ENCODE measurements at regions not wholly inside any gene's neighbourhood (a gene's known extent, or its start where the extent isn't known, plus 50 kb on each side); places are given as distances from the start of the nearest gene placed in this dataset.

DNA sequence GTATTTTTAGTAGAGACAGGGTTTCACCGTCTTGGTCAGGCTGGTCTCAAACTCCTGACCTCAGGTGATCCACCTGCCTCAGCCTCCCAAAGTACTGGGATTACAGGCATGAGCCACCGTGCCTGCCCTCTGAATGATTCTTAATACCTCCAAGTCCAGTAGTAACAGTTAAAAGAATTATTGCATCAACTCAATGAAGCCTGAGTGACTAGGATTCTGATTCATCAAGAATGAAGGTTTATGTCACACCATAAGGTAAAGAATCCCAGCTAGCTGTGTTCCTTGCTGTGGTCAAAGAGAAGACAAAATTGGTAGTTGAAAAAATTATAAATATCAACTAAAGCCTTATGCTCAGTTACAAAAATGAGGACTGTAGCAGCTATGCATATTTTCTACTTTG, 81.2 kb upstream of the ABCC4 start:
- TF ChIP-seq, protein P1, sequence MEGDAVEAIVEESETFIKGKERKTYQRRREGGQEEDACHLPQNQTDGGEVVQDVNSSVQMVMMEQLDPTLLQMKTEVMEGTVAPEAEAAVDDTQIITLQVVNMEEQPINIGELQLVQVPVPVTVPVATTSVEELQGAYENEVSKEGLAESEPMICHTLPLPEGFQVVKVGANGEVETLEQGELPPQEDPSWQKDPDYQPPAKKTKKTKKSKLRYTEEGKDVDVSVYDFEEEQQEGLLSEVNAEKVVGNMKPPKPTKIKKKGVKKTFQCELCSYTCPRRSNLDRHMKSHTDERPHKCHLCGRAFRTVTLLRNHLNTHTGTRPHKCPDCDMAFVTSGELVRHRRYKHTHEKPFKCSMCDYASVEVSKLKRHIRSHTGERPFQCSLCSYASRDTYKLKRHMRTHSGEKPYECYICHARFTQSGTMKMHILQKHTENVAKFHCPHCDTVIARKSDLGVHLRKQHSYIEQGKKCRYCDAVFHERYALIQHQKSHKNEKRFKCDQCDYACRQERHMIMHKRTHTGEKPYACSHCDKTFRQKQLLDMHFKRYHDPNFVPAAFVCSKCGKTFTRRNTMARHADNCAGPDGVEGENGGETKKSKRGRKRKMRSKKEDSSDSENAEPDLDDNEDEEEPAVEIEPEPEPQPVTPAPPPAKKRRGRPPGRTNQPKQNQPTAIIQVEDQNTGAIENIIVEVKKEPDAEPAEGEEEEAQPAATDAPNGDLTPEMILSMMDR (IDR thresholded peaks at IDR 0.05): no peak
- no peak for DNase-seq
- H3K4me1 ChIP-seq: peaks cover 3 to 19% (median 8%) of the 10 kb centered on the region in 9 donors
- ATAC-seq: no peak
- H3K36me3 ChIP-seq: no peaks in the 10 kb centered on the region
- H3K27ac ChIP-seq: no peak overlapping the region
- 88 to 90% methylated on average over 2 of the region's 2 CpGs for WGBS, 2 donors
- peaks cover 0 to 7% (median 0%) of the 10 kb centered on the region in 7 donors for H3K27me3 ChIP-seq
- H3K9me3 ChIP-seq: no peaks in the 10 kb centered on the region
- intact Hi-C loops (cut with DNase I): loop anchor here in 5 of 10 donors (5.0 kb wide), 3 partner anchors 80 to 190 kb away; partner anchors contain the start of gene ABCC4 (in 1 of the 5)
- no peak overlapping the region for H3K4me3 ChIP-seq

DNA sequence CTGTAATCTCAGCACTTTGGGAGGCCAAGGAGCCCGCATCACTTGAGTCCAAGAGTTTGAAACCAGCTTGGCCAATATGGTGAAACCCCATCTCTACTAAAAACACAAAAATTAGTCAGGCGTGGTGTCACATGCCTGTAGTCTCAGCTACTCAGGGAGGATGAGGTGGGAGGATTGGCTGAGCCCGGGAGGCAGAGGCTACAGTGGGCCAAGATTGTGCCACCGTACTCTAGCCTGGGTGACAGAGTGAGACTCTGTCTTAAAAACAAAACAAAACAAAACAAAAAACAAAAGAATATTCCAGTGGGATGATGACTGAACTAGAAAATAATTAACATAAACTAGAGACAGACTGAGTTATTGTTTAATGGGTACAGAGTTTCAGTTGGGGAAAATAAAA, 81.7 kb upstream of the ABCC4 start:
- no peak overlapping the region for H3K27ac ChIP-seq
- no peak overlapping the region for H3K4me3 ChIP-seq
- H3K36me3 ChIP-seq: no peaks in the 10 kb centered on the region
- TF ChIP-seq, protein P1 (IDR thresholded peaks at IDR 0.05): no peak
- H3K4me1 ChIP-seq: peaks cover 3 to 22% (median 12%) of the 10 kb centered on the region in 9 donors
- no peak for DNase-seq
- H3K27me3 ChIP-seq: peaks cover 0 to 7% (median 0%) of the 10 kb centered on the region in 7 donors
- no peaks in the 10 kb centered on the region for H3K9me3 ChIP-seq
- WGBS, 2 donors: 92 to 95% methylated on average over 4 of the region's 4 CpGs
- no peak for ATAC-seq
- intact Hi-C loops (cut with DNase I): loop anchor here in 5 of 10 donors (5.0 kb wide), 3 partner anchors 81 to 191 kb away; partner anchors contain the start of gene ABCC4 (in 1 of the 5)

DNA sequence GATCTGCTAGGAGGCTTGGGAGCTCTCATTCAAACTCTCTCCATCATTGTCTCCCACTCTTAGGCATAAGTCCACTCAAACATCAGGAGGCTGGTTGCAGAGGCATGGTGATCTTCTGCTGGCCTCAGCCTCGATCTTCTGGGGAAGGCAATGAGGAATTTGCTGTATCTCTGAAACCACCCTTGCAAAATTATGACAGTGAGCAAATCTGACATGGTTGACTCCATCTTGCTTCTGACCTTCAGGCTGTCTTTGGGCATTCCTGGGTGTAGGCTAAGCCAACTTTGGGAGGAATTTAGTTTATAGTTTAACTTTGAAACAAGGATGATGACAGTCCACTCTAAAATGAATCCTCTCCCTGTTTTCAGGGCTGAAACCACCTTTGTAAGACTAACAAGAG, 84.1 kb upstream of the ABCC4 start:
- no peaks in the 10 kb centered on the region for H3K36me3 ChIP-seq
- H3K27me3 ChIP-seq: peaks cover 0 to 12% (median 0%) of the 10 kb centered on the region in 7 donors
- H3K4me1 ChIP-seq: peaks cover 1 to 25% (median 14%) of the 10 kb centered on the region in 9 donors
- ATAC-seq (no peak), DNase-seq (no peak)
- no peaks in the 10 kb centered on the region for H3K9me3 ChIP-seq
- intact Hi-C loops (cut with DNase I): no loop called here
- TF ChIP-seq, protein P1 (IDR thresholded peaks at IDR 0.05): no peak
- 67 to 78% methylated on average over 1 of the region's 1 CpG for WGBS, 2 donors
- H3K4me3 ChIP-seq: no peak overlapping the region
- no peak overlapping the region for H3K27ac ChIP-seq

DNA sequence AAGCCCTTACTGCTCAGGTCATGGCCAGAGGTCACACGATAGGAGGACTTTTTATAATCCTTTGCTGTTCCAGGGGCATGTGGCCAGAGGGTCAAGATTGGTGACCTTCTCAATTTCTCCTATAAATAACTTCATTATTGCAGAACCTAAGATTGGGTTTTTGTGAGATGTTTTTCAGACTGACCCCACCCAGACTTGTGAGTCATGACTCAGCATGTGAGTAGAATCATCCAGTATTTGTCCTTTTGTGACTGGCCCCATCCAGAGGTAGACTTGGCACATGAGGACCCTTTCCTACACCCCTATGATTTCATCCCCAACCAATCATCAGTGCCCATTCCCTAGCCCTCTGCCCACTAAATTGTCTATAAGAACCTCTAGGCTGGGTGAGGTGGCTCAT, 84.5 kb upstream of the ABCC4 start:
- Histone ChIP-seq H3K9me3 (no peaks in the 10 kb centered on the region), H3K27me3 (peaks cover 0 to 12% (median 0%) of the 10 kb centered on the region in 7 donors), H3K4me1 (peaks cover 0 to 20% (median 10%) of the 10 kb centered on the region in 9 donors), H3K36me3 (no peaks in the 10 kb centered on the region), H3K27ac (no peak overlapping the region), H3K4me3 (no peak overlapping the region)
- TF ChIP-seq, protein P1 (IDR thresholded peaks at IDR 0.05): no peak
- DNase-seq (no peak), ATAC-seq (no peak)
- WGBS, 2 donors: 64 to 83% methylated on average over 1 of the region's 1 CpG
- intact Hi-C loops (cut with DNase I): no loop called here

All from heart right ventricle (tissue), 16 donors.